DOHH2 (cell line): ENCODE measurements at regions not wholly inside any gene's neighbourhood (a gene's known extent, or its start where the extent isn't known, plus 50 kb on each side); places are given as distances from the start of the nearest gene placed in this dataset.

Experiments used
- EZH2phosphoT487 ChIP-seq: fragments of 200-600 bp; sonication (generic); IDR thresholded peaks from 2 replicates; pipeline ENCODE4 v1.6.1; 2017; ENCODE audit warnings: borderline replicate concordance, mild to moderate bottlenecking, antibody characterized with exemption, low read length, moderate library complexity, mixed read lengths
- TF ChIP-seq, protein P1 (sequence below): fragments of 200-600 bp; sonication (generic); IDR thresholded peaks from one replicate; pipeline ENCODE4 v1.5.1; 2014; ENCODE audit warnings: antibody characterized with exemption, mild to moderate bottlenecking, low read depth, low read length; ENCODE audit not compliant: poor library complexity, severe bottlenecking

DNA sequence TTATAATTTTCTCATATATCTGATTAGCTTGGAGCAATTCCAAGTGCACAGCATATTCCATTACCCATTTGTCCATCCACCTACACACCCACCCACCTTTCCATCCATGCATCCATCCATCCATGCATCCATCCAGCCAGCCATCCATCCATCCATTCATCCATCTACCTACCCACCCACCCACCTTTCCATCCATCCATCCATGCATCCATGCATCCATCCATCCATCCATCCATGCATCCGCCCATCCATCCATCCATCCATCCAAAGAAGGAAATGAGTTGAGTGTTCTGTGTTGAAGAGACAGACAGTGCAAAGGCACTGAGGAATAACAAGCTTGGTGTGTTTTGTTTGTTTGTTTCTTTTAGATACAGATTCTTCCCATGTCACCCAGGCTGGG is 78.7 kb upstream of the FAM20A start:
- TF ChIP-seq, protein P1, sequence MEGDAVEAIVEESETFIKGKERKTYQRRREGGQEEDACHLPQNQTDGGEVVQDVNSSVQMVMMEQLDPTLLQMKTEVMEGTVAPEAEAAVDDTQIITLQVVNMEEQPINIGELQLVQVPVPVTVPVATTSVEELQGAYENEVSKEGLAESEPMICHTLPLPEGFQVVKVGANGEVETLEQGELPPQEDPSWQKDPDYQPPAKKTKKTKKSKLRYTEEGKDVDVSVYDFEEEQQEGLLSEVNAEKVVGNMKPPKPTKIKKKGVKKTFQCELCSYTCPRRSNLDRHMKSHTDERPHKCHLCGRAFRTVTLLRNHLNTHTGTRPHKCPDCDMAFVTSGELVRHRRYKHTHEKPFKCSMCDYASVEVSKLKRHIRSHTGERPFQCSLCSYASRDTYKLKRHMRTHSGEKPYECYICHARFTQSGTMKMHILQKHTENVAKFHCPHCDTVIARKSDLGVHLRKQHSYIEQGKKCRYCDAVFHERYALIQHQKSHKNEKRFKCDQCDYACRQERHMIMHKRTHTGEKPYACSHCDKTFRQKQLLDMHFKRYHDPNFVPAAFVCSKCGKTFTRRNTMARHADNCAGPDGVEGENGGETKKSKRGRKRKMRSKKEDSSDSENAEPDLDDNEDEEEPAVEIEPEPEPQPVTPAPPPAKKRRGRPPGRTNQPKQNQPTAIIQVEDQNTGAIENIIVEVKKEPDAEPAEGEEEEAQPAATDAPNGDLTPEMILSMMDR: no peak
- no peak for TF ChIP-seq EZH2phosphoT487
